HCT116 (cell line): ENCODE measurements at regions not wholly inside any gene's neighbourhood (a gene's known extent, or its start where the extent isn't known, plus 50 kb on each side); places are given as distances from the start of the nearest gene placed in this dataset.

ENCODE experiments used
- ATAC-seq: fragments of 200-7000 bp; cut with Tn5 transposase; 2 replicates; pipeline ENCODE4 v1.9.1; 2020; ENCODE audit warnings: mild to moderate bottlenecking, moderate library complexity
- BruUV-seq: library from RNA; stranded (reverse); fragments of 400-500 nt; replicated peaks from 2 replicates; lab custom pipeline; 2021; lab: Mats Ljungman, UMichigan
- CTCF ChIA-PET: fragments of 300-600 bp; sonication (Branson Sonifier 250); formaldehyde crosslinking; loops from one replicate; lab custom pipeline; 2021; ENCODE audit warnings: antibody characterized with exemption; lab: Charles Lee
- POLR2A ChIA-PET: fragments of 300-600, 350-600 bp; sonication (Branson Sonifier 250); formaldehyde crosslinking; loops from one replicate; lab custom pipeline; 2021; ENCODE audit warnings: antibody characterized with exemption; lab: Charles Lee
- RAD21 ChIA-PET, 2 experiments: fragments of 300-600 bp; sonication (Branson Sonifier 250); formaldehyde crosslinking; loops; one replicate each; lab custom pipeline; 2023; ENCODE audit warnings: low total read pairs in 2 of 2; ENCODE audit not compliant: uncharacterized antibody in 2 of 2, unreplicated experiment in 2 of 2, low non-redundant PET in 1 of 2; lab: Charles Lee
- DNase-seq: peaks from one replicate; pipeline ENCODE4 v3.0.0-alpha.2; 2010; ENCODE audit warnings: low read depth, low spot score
- H2AFZ ChIP-seq: fragments of 200-600 bp; shearing (Covaris generic), sonication (generic); 2 replicates; pipeline ENCODE4 v1.6.1; 2017; ENCODE audit warnings: low read depth, mixed run types, mixed read lengths, antibody characterized with exemption, low read length; ENCODE audit not compliant: poor library complexity, severe bottlenecking
- H3K27ac ChIP-seq: 2 replicates; pipeline ENCODE4 v1.5.1; 2012; ENCODE audit warnings: low read depth, low read length
- H3K27me3 ChIP-seq: fragments of 200-600 bp; sonication (generic); 2 replicates; pipeline ENCODE4 v1.6.1; 2016; ENCODE audit warnings: mixed run types, low read length, mixed read lengths; ENCODE audit not compliant: insufficient read depth
- H3K36me3 ChIP-seq, 2 experiments: fragments of 200-500 bp in 1 of 2; fragments of 200-600 bp in 1 of 2; sonication (Bioruptor generic) in 1 of 2; sonication (generic) in 1 of 2; 2 replicates each; pipeline versions ENCODE4 v1.5.1 to v1.6.1; 2014 to 2016; ENCODE audit warnings: low read length in 2 of 2, inconsistent platforms in 1 of 2, mixed read lengths in 1 of 2, mixed run types in 1 of 2; ENCODE audit not compliant: insufficient read depth in 2 of 2, control insufficient read depth in 1 of 2
- H3K4me1 ChIP-seq, 2 experiments: fragments of 200-600 bp in 1 of 2; sonication (generic) in 1 of 2; 2 replicates each; pipeline versions ENCODE4 v1.5.1 to v1.6.1; 2012 to 2017; ENCODE audit warnings: low read length in 2 of 2, inconsistent platforms in 1 of 2, mild to moderate bottlenecking in 1 of 2, mixed read lengths in 1 of 2, mixed run types in 1 of 2, moderate library complexity in 1 of 2; ENCODE audit not compliant: insufficient read depth in 2 of 2, control insufficient read depth in 1 of 2
- H3K4me2 ChIP-seq: fragments of 200-600 bp; sonication (generic); 2 replicates; pipeline ENCODE4 v1.6.1; 2017; ENCODE audit warnings: mixed run types, low read length, mixed read lengths
- H3K4me3 ChIP-seq, 2 experiments: fragments of 200-600 bp in 1 of 2; sonication (generic) in 1 of 2; replicated peaks in 1 of 2; 2 replicates each; pipeline ENCODE4 v1.5.1; 2011 to 2016; ENCODE audit warnings: low read length in 2 of 2, control low read depth in 1 of 2, low read depth in 1 of 2, mild to moderate bottlenecking in 1 of 2, mixed read lengths in 1 of 2, mixed run types in 1 of 2
- H3K79me2 ChIP-seq: fragments of 200-600 bp; sonication (generic); 2 replicates; pipeline ENCODE4 v1.6.1; 2017; ENCODE audit warnings: mild to moderate bottlenecking, mixed run types, low read length, moderate library complexity, mixed read lengths; ENCODE audit not compliant: insufficient read depth
- H3K9ac ChIP-seq: fragments of 200-600 bp; sonication (generic); 2 replicates; pipeline ENCODE4 v1.6.1; 2016; ENCODE audit warnings: low read length, mixed read lengths
- H3K9me2 ChIP-seq: fragments of 200-600 bp; sonication (generic), shearing (Covaris generic); 2 replicates; pipeline ENCODE4 v1.6.1; 2017; ENCODE audit warnings: mixed run types, mild to moderate bottlenecking, moderate library complexity; ENCODE audit not compliant: insufficient read depth
- H3K9me3 ChIP-seq, 2 experiments: fragments of 200-500 bp in 1 of 2; fragments of 200-600 bp in 1 of 2; sonication (Bioruptor generic) in 1 of 2; sonication (generic) in 1 of 2; 2 replicates each; pipeline ENCODE4 v1.6.1; 2014 to 2017; ENCODE audit warnings: low read length in 2 of 2, mixed read lengths in 2 of 2, inconsistent platforms in 1 of 2, low read depth in 1 of 2, mild to moderate bottlenecking in 1 of 2, mixed run types in 1 of 2, moderate library complexity in 1 of 2; ENCODE audit not compliant: control insufficient read depth in 1 of 2, insufficient read depth in 1 of 2
- H4K20me1 ChIP-seq: fragments of 200-600 bp; sonication (generic), shearing (Covaris generic); 2 replicates; pipeline ENCODE4 v1.6.1; 2017; ENCODE audit warnings: mixed run types, mild to moderate bottlenecking, moderate library complexity; ENCODE audit not compliant: insufficient read depth
- EZH2 ChIP-seq: fragments of 200-600 bp; sonication (generic); IDR thresholded peaks from 2 replicates; pipeline ENCODE4 v1.6.1; 2017; ENCODE audit warnings: antibody characterized with exemption, mixed run types
- FOSL1 ChIP-seq: IDR thresholded peaks from 2 replicates; pipeline ENCODE4 v1.6.1; 2012; ENCODE audit warnings: low read depth
- JUND ChIP-seq: IDR thresholded peaks from 2 replicates; pipeline ENCODE4 v1.6.1; 2012
- POLR2A ChIP-seq: IDR thresholded peaks from 2 replicates; pipeline ENCODE4 v1.7.0; 2011; ENCODE audit warnings: borderline replicate concordance; ENCODE audit not compliant: insufficient read depth, insufficient read length; ENCODE audit errors: extremely low read depth
- POLR2AphosphoS5 ChIP-seq: IDR thresholded peaks from 2 replicates; pipeline ENCODE4 v1.6.1; 2011; ENCODE audit warnings: mild to moderate bottlenecking, low read depth, low read length, moderate library complexity
- RAD21 ChIP-seq: IDR thresholded peaks from 2 replicates; pipeline ENCODE4 v1.6.1; 2012; ENCODE audit warnings: low read depth, mild to moderate bottlenecking
- SP1 ChIP-seq: IDR thresholded peaks from 2 replicates; pipeline ENCODE4 v1.6.1; 2012; ENCODE audit warnings: low read depth
- SRF ChIP-seq: IDR thresholded peaks from 2 replicates; pipeline ENCODE4 v1.6.1; 2012; ENCODE audit warnings: low read depth
- ZFX ChIP-seq: fragments of 450-650 bp; IDR thresholded peaks from 2 replicates; pipeline ENCODE4 v1.6.1; 2017
- ZNF274 ChIP-seq: fragments of 200-500 bp; sonication (Bioruptor generic); IDR thresholded peaks from 2 replicates; pipeline ENCODE4 v1.6.1; 2014; ENCODE audit warnings: mild to moderate bottlenecking, low read depth, low read length, inconsistent platforms
- intact Hi-C: fragments of 100-400 bp; cut with micrococcal nuclease; formaldehyde crosslinking; loops from 2 replicates; pipeline ENCODE4 v1.10.0; 2022
- TF ChIP-seq, protein P1 (sequence below): IDR thresholded peaks from 2 replicates; pipeline ENCODE4 v1.6.1; 2011; ENCODE audit warnings: mild to moderate bottlenecking, low read length, moderate library complexity; ENCODE audit not compliant: insufficient replicate concordance; ENCODE audit errors: extremely low read depth

DNA sequence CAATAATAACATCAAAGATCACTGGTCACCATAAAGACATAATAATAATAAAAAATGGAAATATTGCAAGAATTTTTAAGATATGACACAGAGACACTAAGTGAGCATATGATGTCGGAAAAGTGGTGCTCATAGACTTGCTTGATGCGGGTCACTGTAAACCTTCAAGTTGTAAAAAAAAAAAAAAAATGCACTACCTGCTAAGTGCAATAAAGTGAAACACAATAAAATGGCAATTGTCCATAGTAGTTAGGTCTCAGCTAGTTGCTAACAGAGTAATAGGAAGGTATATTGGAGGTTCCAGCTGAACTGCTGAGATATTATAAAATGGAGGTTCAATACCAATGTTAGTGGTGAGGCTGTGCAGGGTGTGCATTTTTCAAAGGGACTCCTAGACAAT is 146.6 kb upstream of the MRPS22 start:
- DNase-seq: no peak
- H3K4me2 ChIP-seq: no peak overlapping the region
- no peak for ATAC-seq
- no peak overlapping the region for H3K27ac ChIP-seq
- CTCF ChIA-PET: no interaction called here
- no peaks in the 10 kb centered on the region for H3K79me2 ChIP-seq
- no peaks in the 10 kb centered on the region for H3K9me2 ChIP-seq
- no peak overlapping the region for H3K4me3 ChIP-seq
- H3K9me3 ChIP-seq: no peaks in the 10 kb centered on the region
- no peak overlapping the region for H3K9ac ChIP-seq
- BruUV-seq: no TSS peak
- RAD21 ChIA-PET: no interaction called here
- H4K20me1 ChIP-seq: no peaks in the 10 kb centered on the region
- peaks cover 6 to 13% of the 10 kb centered on the region in 2 experiments for H3K4me1 ChIP-seq
- POLR2A ChIA-PET: no interaction called here
- intact Hi-C loops: no loop called here
- H2AFZ ChIP-seq: no peak overlapping the region
- TF ChIP-seq SP1 (no peak), POLR2A (no peak), JUND (no peak), FOSL1 (no peak), ZFX (no peak), RAD21 (no peak), EZH2 (no peak), ZNF274 (no peak), POLR2AphosphoS5 (no peak), SRF (no peak)
- TF ChIP-seq, protein P1, sequence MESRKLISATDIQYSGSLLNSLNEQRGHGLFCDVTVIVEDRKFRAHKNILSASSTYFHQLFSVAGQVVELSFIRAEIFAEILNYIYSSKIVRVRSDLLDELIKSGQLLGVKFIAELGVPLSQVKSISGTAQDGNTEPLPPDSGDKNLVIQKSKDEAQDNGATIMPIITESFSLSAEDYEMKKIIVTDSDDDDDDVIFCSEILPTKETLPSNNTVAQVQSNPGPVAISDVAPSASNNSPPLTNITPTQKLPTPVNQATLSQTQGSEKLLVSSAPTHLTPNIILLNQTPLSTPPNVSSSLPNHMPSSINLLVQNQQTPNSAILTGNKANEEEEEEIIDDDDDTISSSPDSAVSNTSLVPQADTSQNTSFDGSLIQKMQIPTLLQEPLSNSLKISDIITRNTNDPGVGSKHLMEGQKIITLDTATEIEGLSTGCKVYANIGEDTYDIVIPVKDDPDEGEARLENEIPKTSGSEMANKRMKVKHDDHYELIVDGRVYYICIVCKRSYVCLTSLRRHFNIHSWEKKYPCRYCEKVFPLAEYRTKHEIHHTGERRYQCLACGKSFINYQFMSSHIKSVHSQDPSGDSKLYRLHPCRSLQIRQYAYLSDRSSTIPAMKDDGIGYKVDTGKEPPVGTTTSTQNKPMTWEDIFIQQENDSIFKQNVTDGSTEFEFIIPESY: no peak
- no peaks in the 10 kb centered on the region for H3K27me3 ChIP-seq
- no peaks in the 10 kb centered on the region for H3K36me3 ChIP-seq
